H9 (cell line): ENCODE measurements at regions not wholly inside any gene's neighbourhood (a gene's known extent, or its start where the extent isn't known, plus 50 kb on each side); places are given as distances from the start of the nearest gene placed in this dataset.

Experiments used
- DNase-seq: peaks from one replicate; pipeline ENCODE4 v3.0.0-alpha.2; 2017
- H2AFZ ChIP-seq: one replicate; pipeline ENCODE4 v1.6.1; 2013; ENCODE audit warnings: mild to moderate bottlenecking, low read length, control low read depth, moderate library complexity
- H2AK5ac ChIP-seq: 2 replicates; pipeline ENCODE4 v1.6.1; 2013; ENCODE audit warnings: low read length, control low read depth, mixed read lengths; ENCODE audit not compliant: insufficient read length
- H2BK120ac ChIP-seq: one replicate; pipeline ENCODE4 v1.6.1; 2013; ENCODE audit warnings: low read depth, mild to moderate bottlenecking, low read length, control low read depth, inconsistent platforms; ENCODE audit not compliant: poor library complexity, severe bottlenecking
- H2BK12ac ChIP-seq: 2 replicates; pipeline ENCODE4 v1.6.1; 2013; ENCODE audit warnings: low read length, control low read depth, mixed read lengths, low read depth; ENCODE audit not compliant: insufficient read length
- H2BK15ac ChIP-seq: 2 replicates; pipeline ENCODE4 v1.6.1; 2013; ENCODE audit warnings: low read depth, low read length, control low read depth
- H2BK20ac ChIP-seq: one replicate; pipeline ENCODE4 v1.6.1; 2013; ENCODE audit warnings: low read depth, mild to moderate bottlenecking, low read length, control low read depth, inconsistent platforms; ENCODE audit not compliant: poor library complexity, severe bottlenecking
- H2BK5ac ChIP-seq: 2 replicates; pipeline ENCODE4 v1.6.1; 2013; ENCODE audit warnings: low read length, control low read depth, mixed read lengths; ENCODE audit not compliant: insufficient read length
- H3K14ac ChIP-seq: 2 replicates; pipeline ENCODE4 v1.6.1; 2013; ENCODE audit warnings: low read length, control low read depth; ENCODE audit not compliant: insufficient read depth
- H3K18ac ChIP-seq: 2 replicates; pipeline ENCODE4 v1.6.1; 2013; ENCODE audit warnings: low read depth, mild to moderate bottlenecking, mixed read lengths, low read length, control low read depth; ENCODE audit not compliant: insufficient read length
- H3K23ac ChIP-seq: 2 replicates; pipeline ENCODE4 v1.6.1; 2013; ENCODE audit warnings: low read length, control low read depth, mixed read lengths, low read depth; ENCODE audit not compliant: insufficient read length
- H3K23me2 ChIP-seq: 2 replicates; pipeline ENCODE4 v1.6.1; 2013; ENCODE audit warnings: low read depth, mild to moderate bottlenecking, mixed read lengths, low read length, control low read depth; ENCODE audit not compliant: insufficient read length, poor library complexity, severe bottlenecking
- H3K27ac ChIP-seq: 2 replicates; pipeline ENCODE4 v1.5.1; 2013; ENCODE audit warnings: low read length, control low read depth, mixed read lengths, low read depth; ENCODE audit not compliant: insufficient read length
- H3K27me3 ChIP-seq: 2 replicates; pipeline ENCODE4 v1.6.1; 2013; ENCODE audit warnings: low read length, control low read depth, inconsistent platforms; ENCODE audit not compliant: insufficient read depth
- H3K4ac ChIP-seq: 2 replicates; pipeline ENCODE4 v1.6.1; 2013; ENCODE audit warnings: low read depth, mild to moderate bottlenecking, control low read depth, inconsistent platforms, low read length, moderate library complexity
- H3K4me1 ChIP-seq: 2 replicates; pipeline ENCODE4 v1.6.1; 2013; ENCODE audit warnings: low read length, control low read depth, inconsistent platforms; ENCODE audit not compliant: insufficient read depth
- H3K4me2 ChIP-seq: 2 replicates; pipeline ENCODE4 v1.6.1; 2013; ENCODE audit warnings: low read length, control low read depth, mixed read lengths; ENCODE audit not compliant: insufficient read length, insufficient read depth
- H3K56ac ChIP-seq: 2 replicates; pipeline ENCODE4 v1.6.1; 2013; ENCODE audit warnings: low read depth, mild to moderate bottlenecking, mixed read lengths, low read length, control low read depth; ENCODE audit not compliant: insufficient read length
- H3K79me1 ChIP-seq: 2 replicates; pipeline ENCODE4 v1.6.1; 2013; ENCODE audit warnings: low read depth, mild to moderate bottlenecking, moderate library complexity, low read length, control low read depth, inconsistent platforms; ENCODE audit not compliant: insufficient read depth, poor library complexity, severe bottlenecking
- H3K79me2 ChIP-seq: 2 replicates; pipeline ENCODE4 v1.6.1; 2013; ENCODE audit warnings: low read length, control low read depth, inconsistent platforms; ENCODE audit not compliant: insufficient read depth
- H3K9ac ChIP-seq: 2 replicates; pipeline ENCODE4 v1.6.1; 2013; ENCODE audit warnings: low read length, control low read depth, mixed read lengths; ENCODE audit not compliant: insufficient read length; ENCODE audit errors: extremely low read depth
- H3K9me3 ChIP-seq: one replicate; pipeline ENCODE4 v1.6.1; 2013; ENCODE audit warnings: low read depth, low read length, inconsistent platforms; ENCODE audit not compliant: control insufficient read depth
- H3T11ph ChIP-seq: one replicate; pipeline ENCODE4 v1.6.1; 2013; ENCODE audit warnings: mild to moderate bottlenecking, low read length, control low read depth, inconsistent platforms
- H4K20me1 ChIP-seq: one replicate; pipeline ENCODE4 v1.6.1; 2013; ENCODE audit not compliant: control insufficient read depth, insufficient read length, insufficient read depth
- H4K5ac ChIP-seq: 2 replicates; pipeline ENCODE4 v1.6.1; 2013; ENCODE audit warnings: low read depth, mild to moderate bottlenecking, mixed read lengths, low read length, control low read depth; ENCODE audit not compliant: insufficient read length
- H4K8ac ChIP-seq: replicated peaks from 2 replicates; pipeline ENCODE4 v1.6.1; 2013; ENCODE audit warnings: low read length, control low read depth, mixed read lengths, low read depth; ENCODE audit not compliant: insufficient read length
- H4K91ac ChIP-seq: 2 replicates; pipeline ENCODE4 v1.6.1; 2013; ENCODE audit warnings: low read depth, mild to moderate bottlenecking, moderate library complexity, mixed read lengths, low read length, control low read depth; ENCODE audit not compliant: insufficient read length
- H3K27ac Mint-ChIP-seq, 3 experiments: 2 replicates in 2 of 3; 3 replicates in 1 of 3; pipeline ENCODE4 v1.8.0; 2020 to 2021; ENCODE audit warnings: mixed read lengths in 3 of 3, mild to moderate bottlenecking in 1 of 3, moderate library complexity in 1 of 3
- H3K27me3 Mint-ChIP-seq: 2 replicates; pipeline ENCODE4 v1.8.0; 2021; ENCODE audit warnings: low read depth, mild to moderate bottlenecking, moderate library complexity, mixed read lengths
- H3K36me3 Mint-ChIP-seq, 3 experiments: 2 replicates in 2 of 3; 3 replicates in 1 of 3; pipeline ENCODE4 v1.8.0; 2020 to 2021; ENCODE audit warnings: low read depth in 3 of 3, mixed read lengths in 3 of 3; ENCODE audit not compliant: insufficient read depth in 1 of 3
- H3K4me1 Mint-ChIP-seq, 2 experiments: 2 replicates each; pipeline ENCODE4 v1.8.0; 2020; ENCODE audit warnings: mixed read lengths in 2 of 2
- H3K4me3 Mint-ChIP-seq, 2 experiments: 2 replicates in 1 of 2; 3 replicates in 1 of 2; pipeline ENCODE4 v1.8.0; 2020 to 2021; ENCODE audit warnings: mild to moderate bottlenecking in 2 of 2, mixed read lengths in 2 of 2, moderate library complexity in 1 of 2
- H3K9me3 Mint-ChIP-seq, 2 experiments: 2 replicates in 1 of 2; 3 replicates in 1 of 2; pipeline ENCODE4 v1.8.0; 2020; ENCODE audit warnings: mild to moderate bottlenecking in 2 of 2, mixed read lengths in 2 of 2, moderate library complexity in 1 of 2
- WGBS: extraction: QIAGEN DNeasy Blood & Tissue Kit; methylation state at CpG from one replicate; pipeline ENCODE4 v1.1.7; 2013; ENCODE audit warnings: missing lambda C conversion rate, low lambda C conversion rate, mixed read lengths; ENCODE audit not compliant: insufficient read length; ENCODE audit errors: extremely low coverage; 5-methylcytosine and 5-hydroxymethylcytosine counted together
- TF ChIP-seq, protein P1 (sequence below): fragments of 200-600 bp; sonication (generic); conservative IDR thresholded peaks from 3 replicates; pipeline ENCODE4 v1.8.0; 2021; ENCODE audit warnings: antibody characterized with exemption, mild to moderate bottlenecking

GRCh38 chr2:82996217-82996616 lies 1462.9 kb downstream of the SUCLG1 start:
- H4K8ac ChIP-seq, result no peak overlapping the region
- no peaks in the 10 kb centered on the region for H3K79me1 ChIP-seq
- H2BK120ac ChIP-seq, result no peak overlapping the region
- no peak overlapping the region for H4K91ac ChIP-seq
- no peak overlapping the region for H2BK15ac ChIP-seq
- H3K23ac ChIP-seq, result no peak overlapping the region
- H4K5ac ChIP-seq, result no peak overlapping the region
- no peaks in the 10 kb centered on the region for H3K9me3 ChIP-seq
- no peak overlapping the region for H2BK12ac ChIP-seq
- no peaks in the 10 kb centered on the region for H3K9me3 Mint-ChIP-seq
- H3K27me3 ChIP-seq, result no peaks in the 10 kb centered on the region
- no peak overlapping the region for H3T11ph ChIP-seq
- no peaks in the 10 kb centered on the region for H4K20me1 ChIP-seq
- H3K23me2 ChIP-seq, result no peaks in the 10 kb centered on the region
- H3K56ac ChIP-seq, result no peak overlapping the region
- H3K4me3 Mint-ChIP-seq, result no peak overlapping the region
- H3K79me2 ChIP-seq, result no peaks in the 10 kb centered on the region
- no peak overlapping the region for H3K9ac ChIP-seq
- H3K4ac ChIP-seq, result no peak overlapping the region
- no peaks in the 10 kb centered on the region for H3K27me3 Mint-ChIP-seq
- H3K4me2 ChIP-seq, result no peak overlapping the region
- H2BK20ac ChIP-seq, result no peak overlapping the region
- H3K36me3 Mint-ChIP-seq, result no peaks in the 10 kb centered on the region
- no peak for DNase-seq
- no peak overlapping the region for H3K14ac ChIP-seq
- no peak overlapping the region for H3K27ac Mint-ChIP-seq
- no peak overlapping the region for H3K18ac ChIP-seq
- no CpG with 5 or more reads among the region's 3 CpGs for WGBS
- peaks cover 9 to 16% of the 10 kb centered on the region in 2 experiments; a peak in 3 of 4 replicates for H3K4me1 Mint-ChIP-seq
- no peak overlapping the region for H3K27ac ChIP-seq
- H3K4me1 ChIP-seq, result no peaks in the 10 kb centered on the region
- TF ChIP-seq, protein P1, sequence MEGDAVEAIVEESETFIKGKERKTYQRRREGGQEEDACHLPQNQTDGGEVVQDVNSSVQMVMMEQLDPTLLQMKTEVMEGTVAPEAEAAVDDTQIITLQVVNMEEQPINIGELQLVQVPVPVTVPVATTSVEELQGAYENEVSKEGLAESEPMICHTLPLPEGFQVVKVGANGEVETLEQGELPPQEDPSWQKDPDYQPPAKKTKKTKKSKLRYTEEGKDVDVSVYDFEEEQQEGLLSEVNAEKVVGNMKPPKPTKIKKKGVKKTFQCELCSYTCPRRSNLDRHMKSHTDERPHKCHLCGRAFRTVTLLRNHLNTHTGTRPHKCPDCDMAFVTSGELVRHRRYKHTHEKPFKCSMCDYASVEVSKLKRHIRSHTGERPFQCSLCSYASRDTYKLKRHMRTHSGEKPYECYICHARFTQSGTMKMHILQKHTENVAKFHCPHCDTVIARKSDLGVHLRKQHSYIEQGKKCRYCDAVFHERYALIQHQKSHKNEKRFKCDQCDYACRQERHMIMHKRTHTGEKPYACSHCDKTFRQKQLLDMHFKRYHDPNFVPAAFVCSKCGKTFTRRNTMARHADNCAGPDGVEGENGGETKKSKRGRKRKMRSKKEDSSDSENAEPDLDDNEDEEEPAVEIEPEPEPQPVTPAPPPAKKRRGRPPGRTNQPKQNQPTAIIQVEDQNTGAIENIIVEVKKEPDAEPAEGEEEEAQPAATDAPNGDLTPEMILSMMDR, result no peak
- H2AFZ ChIP-seq, result no peak overlapping the region
- H2AK5ac ChIP-seq, result no peak overlapping the region
- no peak overlapping the region for H2BK5ac ChIP-seq
